HG02610 (cell line): ENCODE measurements at regions not wholly inside any gene's neighbourhood (a gene's known extent, or its start where the extent isn't known, plus 50 kb on each side); places are given as distances from the start of the nearest gene placed in this dataset.

ENCODE experiments used
- ATAC-seq: cut with Tn5 transposase; IDR thresholded peaks from one replicate; pipeline ENCODE4 v1.9.1; 2021; ENCODE audit warnings: mild to moderate bottlenecking, moderate library complexity; ENCODE audit not compliant: unreplicated experiment

DNA sequence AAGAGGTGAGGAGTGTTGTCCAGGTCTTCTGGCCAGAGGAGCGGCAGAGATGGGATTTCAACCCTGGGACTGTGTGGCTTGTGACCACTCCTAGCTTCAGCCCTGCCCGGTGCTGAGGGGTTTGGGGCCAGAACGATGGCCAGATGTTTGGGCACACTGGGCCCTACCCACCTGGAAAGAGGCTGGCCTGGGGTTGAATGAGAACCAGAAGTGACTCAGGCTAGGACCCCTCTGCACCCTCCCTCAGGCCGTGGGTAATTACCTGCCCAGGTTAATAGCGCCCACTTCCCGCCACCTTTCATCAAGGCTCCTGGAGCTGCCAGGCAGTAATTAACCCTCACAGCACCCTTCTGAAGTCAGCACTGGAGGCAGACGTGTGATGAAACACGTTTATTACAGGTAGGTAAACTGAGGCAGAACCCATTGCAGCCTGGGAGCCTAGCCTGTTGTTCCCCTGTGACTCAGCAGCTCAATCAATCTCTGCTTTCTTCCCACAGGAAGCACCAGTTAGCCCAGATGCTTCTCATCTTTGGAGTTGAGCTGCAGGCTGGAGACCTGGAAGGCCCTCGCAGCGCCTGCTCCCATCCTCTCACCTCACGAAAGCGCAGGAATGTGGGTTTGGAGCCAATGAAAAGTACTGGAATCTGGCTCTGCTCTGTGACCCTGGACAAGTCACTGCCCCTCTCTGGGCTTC lies 120.8 kb downstream of the CEBPB start:
- ATAC-seq, result no peak

DNA sequence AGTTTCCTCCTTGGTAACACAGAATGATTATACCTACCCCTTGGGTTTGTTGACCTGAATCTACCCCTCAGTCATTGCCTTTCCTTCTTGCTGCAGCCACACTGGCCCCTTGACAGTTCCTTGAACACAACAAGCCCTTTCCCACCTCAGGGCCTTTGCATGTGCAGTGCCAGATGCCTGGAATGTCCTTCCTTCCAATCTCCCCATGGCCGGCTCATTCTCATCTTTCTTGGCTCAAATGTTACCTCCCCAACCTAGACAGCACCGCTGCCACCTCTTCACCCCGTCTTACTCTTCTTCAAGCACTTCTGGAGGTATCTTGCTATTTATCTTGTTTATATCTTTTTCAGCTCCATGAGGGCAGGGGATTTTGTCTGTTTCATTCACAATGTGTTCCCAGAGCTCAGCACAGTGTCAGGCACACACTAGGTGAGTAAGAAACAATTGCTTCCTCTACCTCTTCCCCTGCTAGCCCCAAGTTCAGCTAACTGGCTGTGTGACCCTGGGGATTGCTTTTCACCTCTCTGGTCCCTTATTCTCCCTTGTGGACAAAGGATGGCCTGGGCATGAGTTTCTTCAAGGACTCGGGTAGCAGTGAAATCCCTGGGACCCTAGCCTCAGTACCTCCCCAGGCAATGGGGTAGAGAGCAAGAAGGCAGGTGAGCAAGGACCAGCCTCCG lies 121.5 kb downstream of the CEBPB start:
- ATAC-seq, result no peak

DNA sequence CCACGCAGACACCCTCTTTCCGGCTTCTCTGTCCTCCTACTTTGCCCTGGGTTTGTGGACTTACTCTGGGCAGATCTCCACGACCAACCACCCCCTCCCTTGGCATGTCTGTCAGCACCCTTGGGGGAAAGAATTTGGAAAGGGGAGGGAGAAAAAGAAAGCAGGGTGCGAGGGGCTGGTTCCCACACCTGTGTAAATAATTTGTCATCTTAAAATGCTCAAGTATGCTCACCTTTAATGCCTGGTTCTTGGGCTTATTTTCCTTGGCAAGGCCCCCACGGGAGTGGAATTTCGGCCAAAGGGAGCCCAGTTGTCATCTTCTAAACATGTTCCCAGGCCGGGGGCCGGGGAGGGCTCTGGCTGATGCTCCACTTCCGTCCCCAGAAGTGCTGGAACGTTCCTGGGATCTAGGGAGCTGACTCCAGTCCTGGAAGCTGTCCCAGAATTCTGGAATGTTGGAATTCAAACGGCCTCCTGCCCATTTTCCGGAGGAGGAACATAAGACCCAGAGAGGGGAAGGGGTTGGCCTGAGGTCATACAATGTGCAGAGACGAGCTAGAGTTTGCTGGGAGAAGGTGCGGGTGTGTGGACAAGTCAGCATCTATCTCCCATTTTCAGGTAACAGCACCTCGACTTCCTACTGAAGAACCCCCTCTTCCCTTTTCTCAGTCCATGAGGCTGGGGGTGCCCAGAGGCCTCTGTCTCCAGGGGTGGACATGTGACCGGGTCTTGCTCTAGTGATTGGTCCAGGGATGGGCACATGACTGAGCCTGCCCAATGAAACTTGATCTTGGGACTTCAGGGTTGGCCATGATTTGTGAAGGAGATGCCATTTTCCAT lies 122.3 kb downstream of the CEBPB start:
- ATAC-seq, result no peak

DNA sequence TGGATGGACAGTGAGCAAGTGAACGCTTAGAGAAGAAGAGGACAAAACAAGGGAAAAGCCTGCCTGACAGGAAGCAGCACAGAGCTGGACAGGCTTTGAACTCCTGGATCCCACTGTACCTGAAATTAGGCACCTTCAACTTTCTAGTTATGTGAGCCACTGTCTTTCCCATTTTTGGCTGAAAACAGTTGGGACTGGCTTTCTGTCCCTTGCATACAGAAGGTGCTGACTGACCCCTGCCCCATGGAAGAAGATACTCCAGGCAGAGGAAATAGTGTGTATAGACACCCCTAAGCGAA lies 122.8 kb downstream of the CEBPB start:
- no peak for ATAC-seq

DNA sequence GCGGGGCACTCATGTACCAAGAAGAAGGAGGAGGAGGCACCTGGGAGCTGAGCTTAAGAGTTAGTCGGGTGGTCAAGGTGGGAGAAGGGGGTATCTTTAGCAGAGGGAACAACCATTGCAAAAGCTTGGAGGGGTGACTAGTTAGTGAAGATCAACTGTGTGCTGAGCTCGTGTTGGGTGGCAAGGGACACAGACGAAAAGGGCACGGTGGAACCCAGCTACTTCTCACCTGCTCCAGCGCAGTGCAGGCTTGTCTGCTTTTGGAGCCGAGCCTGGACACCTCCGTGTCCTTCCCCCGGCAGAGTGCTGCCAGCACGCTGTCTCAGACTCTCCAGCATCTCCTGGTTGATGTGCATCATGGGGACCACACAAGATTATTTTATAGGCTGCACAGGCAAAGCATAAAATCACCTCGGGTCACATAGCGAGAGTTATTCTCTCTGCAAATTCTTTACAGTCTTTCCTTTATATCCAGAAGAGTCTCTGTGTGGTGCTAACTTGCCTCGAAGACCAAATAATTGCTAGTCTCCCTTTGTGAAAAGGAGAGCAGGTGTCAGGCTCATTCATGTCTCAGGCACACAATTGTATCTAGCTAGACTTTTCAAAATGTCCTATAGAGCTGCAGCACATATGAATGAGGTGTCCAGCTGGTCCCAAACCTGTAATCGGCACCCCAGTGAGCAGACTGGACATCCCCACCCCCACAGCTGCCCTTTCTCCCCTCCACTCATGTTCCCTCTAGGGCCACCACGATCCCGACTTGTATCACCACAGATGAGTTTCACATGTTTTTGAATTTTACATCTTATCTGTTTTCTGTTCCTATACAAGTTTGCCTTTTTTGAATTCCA lies 123.4 kb downstream of the CEBPB start:
- ATAC-seq, result no peak

DNA sequence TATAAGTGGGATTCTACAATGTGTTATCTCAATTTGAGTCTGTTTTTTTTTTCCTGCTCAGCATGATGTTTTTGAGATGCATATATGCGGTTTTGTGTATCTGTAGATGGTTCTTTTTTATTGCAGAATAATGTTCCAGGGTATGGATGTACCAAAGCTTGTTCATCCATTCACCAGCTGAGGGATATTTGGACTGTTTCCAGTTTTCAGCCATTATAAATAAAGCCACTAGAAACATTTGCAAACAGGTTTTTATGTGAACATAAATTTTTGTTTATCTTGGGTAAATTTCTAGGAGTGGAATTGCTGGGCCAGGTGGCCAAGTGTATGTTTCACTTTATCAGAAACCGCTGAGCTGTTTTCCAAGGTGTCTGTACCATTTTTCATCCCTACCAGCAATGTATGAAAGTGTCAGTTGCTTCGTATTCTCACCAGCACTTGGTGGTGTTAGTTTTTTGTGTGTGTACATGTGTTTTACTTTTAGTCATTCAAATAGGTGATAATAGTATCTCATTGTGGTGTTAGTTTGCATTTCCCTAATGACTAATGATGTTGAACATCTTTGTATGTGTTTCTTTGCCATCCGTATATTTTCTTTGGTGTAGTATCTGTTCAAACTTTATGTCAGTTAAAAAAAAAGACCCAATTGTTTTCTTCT lies 124.2 kb downstream of the CEBPB start:
- no peak for ATAC-seq

DNA sequence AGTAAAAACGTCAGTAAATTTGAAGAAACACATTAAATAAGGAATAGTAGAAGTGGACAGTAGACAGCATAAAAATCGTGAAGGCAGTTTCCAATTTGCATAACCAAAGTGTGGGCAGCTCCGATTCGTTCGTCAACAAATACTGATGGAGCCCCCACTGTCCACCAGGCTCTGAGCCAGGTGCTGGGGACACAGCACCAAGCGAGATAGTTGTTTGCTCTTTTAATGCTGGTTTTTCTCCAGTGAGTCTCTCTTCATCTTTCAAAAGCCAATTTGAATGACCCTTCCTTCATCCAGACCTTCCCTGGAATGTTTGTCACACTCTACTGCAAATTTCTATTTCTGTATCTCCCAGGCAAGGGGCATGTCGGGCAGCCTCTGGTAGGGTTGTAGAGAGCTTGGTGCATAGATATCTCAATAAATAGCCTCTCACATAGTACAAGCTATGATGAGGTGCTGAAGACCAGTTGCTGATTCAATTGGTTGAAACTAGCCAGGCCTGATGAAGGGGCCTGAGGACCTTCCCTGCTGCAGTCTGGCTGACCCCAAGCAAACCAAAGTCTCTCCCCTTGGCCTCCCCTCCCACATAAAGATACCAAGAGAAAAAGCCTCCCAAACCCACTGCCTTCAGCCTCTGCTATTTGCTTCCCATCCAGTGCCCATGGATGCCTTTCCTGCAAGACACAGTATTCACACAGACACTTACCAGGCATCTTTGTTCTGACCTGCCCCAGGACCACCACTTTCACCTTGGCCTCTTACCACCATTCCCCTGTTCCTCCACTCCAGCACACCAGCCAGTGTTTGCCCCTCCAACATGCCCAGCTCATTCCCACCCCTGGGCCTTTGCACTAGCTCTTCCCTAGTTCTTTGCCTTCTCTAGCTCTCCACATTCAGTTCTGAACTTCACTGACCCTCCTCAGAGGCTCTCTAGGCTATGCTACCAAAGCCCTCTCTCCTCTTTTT lies 125.2 kb downstream of the CEBPB start:
- no peak for ATAC-seq

DNA sequence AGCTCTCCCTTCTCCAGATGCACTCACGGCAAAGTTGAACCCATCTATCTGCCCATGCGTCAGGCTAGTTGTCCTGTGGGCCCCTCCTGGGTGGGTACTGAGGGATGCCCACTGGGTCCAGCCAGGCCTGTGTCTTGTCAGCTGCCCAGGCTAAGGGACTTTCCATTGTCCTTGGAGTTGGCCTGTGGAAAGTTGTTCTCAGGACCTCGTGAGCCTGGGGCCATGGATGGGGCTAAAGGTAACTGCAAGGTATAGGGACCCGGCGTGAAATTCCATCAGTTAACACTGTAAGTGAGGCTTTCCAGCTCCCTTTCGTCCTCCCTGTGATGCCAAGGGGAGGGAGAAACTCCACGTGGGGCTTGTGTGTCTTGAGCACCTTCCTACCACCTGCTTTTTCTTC lies 126.5 kb downstream of the CEBPB start:
- no peak for ATAC-seq

DNA sequence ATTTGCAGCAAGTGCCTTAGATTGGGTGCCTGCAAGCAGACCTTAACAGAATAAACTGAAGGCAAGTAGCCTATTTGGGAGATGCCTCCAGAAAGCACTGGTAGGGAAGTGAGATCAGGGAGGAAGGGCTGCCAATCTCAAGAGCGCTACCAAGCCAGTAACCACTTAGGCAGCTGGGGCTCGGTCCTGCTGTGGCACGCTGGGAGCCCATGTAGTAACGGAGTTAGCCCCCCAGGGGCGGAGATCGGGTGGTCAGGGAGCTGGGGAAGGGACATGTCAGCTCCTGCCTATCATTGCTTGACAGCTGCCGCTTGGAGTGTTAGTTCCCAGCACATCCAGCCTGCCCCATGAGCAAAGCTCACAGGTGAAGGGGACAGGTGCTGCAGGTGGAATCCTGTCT lies 127.0 kb downstream of the CEBPB start:
- no peak for ATAC-seq

DNA sequence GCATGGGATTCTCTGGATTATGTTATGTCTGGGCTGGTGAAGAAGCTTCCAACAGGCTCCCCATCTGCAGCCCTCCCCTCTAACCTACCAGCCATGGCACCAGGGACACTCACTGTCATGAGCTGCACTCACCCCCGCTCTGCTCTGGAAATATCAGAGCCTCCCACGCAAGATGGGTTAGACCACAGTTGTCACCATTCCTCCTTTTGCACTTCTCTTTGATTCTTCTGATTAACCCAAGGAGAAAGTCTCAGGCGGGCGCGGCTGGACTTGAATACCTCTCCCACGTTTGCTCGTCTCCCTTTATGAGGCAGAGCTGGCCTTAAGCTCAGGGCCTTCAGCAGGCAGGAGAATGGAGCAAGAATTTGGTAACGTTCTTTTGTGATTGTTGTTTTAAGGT lies 128.1 kb downstream of the CEBPB start:
- ATAC-seq, result no peak

DNA sequence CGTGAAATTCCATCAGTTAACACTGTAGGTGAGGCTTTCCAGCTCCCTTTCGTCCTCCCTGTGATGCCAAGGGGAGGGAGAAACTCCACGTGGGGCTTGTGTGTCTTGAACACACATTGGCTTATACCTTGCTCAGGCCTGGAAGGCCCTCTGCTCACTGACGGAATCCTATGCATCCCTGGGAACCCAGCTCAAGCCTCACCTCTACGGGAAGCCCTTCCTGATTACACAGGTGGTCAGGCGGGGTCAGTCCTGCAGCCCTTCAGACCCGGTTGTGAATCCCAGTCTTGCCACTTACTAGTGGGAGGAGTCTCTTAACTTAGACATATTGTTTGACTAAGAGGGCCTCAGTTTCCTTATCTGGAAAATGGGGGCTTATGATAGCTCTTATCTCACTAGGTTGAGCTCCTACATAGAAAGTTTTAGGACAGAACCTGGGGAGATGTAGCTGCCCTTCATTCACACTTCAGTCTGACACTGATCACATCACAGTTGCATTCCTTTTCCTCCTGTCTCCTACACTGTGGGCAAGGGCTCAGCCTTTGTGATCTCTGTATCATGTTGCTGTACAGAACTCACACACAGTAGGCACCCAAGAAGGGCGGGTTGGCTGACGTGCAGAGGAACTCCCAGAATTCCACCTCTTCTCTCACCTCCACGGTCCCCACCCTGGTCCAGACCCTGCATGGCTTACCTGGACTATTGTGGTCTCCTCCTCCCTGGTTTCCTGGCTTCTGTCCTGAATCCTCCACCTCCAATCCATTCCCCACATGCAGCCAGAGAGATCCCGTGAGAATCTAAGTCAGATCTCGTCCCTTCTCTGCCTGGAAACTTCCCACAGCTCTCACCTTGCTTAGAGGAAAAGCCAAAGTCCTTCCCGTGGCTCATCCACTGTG lies 129.6 kb downstream of the CEBPB start:
- ATAC-seq, result no peak

DNA sequence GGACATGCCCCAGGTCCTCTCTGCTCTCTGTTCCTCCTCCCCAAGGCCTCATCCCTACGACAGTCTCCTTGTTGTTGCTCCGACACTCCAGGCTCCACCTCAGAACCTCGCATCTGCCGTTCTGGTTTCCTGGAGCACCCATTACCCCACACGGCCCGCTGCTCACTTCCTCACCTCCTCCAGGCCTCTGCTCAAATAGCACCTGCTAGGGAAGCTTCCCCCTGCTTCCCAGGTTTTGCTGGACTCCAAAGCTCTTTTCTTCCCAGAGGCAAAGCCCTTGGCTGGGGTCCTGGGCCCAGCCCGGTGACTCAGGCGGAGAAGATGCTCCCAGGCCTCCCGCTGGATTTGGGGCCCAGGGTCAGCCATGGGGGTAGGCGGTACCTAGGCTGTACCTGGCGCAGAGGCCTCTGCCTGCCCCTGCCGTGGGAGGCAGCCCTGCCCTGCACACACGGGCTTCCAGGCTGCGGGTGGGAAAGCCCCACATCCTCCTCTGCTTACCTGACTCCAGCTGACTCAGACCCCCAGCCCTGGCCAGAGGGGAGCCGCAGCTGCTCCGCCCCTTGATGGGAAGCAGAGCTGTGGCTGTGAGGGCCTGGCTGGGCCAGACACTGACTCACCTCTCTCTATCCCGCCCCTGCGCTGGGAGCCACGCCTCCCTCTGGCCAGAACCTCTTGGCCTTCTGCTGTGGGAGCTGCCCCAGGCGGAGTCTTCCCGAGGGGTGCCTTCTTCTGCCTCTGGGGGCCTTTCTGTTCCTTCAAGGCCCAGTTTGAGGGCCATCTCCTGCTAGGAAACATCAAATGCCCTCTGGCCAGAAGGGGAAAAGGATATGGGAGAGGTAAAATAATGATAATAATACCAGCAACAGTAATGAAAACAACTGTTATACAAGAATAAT lies 130.5 kb downstream of the CEBPB start:
- ATAC-seq, result no peak

DNA sequence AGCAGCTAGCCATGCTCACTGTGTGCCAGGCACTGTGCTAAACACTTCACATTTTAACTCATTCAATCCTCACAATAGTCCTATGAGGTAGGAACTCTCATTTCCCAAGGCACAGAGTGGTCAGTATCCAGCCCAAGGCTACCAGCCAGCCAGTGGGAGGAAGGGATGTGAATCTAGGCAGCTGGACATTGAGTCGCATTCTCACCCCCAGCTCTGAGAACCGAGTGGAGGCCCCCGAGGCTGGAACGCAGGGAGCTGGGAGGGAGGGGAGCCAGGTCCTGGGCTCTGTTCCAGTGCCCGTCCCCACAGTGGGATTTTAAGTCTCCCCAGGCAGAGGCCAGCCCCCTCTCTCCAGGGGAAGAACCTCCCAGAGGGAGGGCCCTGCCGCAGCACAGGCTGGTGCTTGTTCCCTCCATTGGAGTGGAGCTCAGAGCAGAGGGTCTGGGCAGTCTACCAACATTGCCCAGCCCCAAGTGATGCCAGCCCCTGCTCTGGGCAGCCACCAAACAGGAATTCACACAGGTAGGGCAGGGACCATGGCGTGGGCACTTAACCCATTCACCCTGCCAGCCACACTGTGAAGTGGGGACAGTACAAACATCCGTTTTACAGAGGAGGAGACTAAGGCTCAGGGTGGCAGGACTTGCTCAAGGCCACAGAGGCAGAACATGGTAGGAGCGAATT lies 131.3 kb downstream of the CEBPB start:
- ATAC-seq, result no peak

DNA sequence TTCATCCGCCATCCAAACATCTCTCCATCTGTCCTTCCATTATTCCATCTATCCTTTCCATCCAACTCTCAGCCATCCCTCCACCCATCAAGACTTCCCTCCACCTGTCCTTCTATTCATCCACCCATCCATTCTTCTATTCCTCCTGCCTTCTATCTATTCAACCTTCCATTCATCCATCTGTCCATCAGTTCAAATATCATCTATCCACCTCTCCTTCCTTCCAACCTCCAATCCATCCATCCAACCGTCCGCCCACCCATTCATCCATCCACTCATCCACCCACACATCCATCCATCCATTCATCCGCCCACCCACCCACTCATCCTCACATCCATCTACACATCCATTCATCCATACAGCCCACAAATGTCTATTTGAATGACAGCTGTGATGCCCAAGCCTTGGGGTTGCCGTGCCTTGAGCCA lies 132.1 kb downstream of the CEBPB start:
- ATAC-seq, result no peak

DNA sequence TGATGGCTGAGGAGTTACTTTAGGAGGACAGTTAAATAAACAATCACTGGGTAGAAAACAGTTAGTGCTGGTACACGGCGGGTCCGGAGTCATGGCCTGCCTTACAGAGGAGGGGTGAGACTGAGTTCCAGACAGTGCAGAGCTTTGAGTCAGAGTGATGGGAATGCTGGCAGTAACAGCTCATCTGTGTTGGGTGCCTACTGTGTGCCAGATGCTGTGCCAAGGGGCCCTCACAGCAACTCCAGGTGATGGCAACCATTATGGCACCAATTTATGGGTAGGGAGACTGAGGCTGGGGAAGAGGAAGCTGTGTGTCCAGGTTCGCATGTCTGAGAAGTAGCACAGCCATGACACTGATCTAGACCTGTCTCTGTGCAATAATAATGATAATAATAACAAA lies 132.6 kb downstream of the CEBPB start:
- no peak for ATAC-seq

DNA sequence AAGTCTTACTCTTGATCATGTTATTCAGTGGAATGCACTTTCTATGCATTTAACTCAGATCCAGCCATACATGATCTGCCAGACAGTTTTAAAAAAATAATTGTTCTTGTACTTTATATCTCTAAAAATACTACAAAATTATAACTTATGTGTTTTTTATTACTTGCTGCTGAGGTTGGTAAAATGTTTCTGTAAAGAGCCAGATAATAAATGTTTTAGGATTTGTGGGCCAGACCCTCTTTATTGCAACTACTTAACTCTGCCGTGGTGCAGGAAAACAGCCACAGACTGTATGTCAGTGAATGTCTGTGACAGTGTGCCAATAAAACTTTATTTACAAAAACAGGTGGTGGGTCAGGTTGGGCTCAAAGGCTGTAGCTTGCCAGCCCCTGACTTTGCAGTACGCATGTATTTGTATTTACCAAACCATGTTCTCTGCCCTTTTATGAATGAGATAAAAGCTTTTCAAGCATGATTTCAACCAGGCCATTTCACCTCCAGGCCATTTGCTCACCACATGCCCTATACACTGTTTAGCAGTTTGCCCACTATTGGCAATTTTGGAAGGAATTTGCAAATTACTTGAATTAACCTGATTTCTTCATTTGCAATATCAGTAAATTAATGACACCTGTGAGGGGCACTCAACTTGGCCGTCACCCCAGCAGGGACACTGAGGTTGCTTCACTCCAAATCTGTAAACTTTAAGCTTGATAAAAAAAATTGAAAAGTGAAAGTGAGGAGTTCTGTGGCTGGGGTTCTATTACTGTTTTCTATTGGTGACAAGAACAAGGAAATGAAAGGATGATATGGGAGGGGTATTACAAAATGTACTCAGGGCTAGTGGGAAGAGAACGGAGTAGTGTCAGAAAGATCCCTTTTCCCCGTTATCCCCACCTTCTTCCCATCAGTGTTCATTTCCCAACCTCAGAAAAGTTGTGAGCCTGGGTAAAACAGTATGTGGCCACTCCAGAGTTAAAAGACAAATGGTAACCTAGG lies 133.4 kb downstream of the CEBPB start:
- ATAC-seq, result no peak
